ENCODE measurements at regions not wholly inside any gene's neighbourhood (a gene's known extent, or its start where the extent isn't known, plus 50 kb on each side); places are given as distances from the start of the nearest gene placed in this dataset.

- H3K27ac ChIP-seq (ENCODE audit: low read depth, low read length) = no peak overlapping the region
- no peak overlapping the region for H3K4me3 ChIP-seq (ENCODE audit: extremely low read depth in 1 of 4, insufficient read depth in 2 of 4, low read depth in 3 of 4, low read length in 4 of 4)
- no peaks in the 10 kb centered on the region for H3K27me3 ChIP-seq (replicated peaks in 1 of 4; ENCODE audit: control insufficient read depth in 3 of 4, extremely low read depth in 1 of 4, insufficient read depth in 3 of 4, low read length in 3 of 4)
- CTCF ChIA-PET (ENCODE audit: partially characterized antibody) = interaction anchor here (1.0 kb wide), 1 partner anchor 10 kb away, joined by 3 read pairs; no protein-coding TSS in a partner anchor
- H4K8ac ChIP-seq (ENCODE audit: extremely low read depth, insufficient read depth, low read length) = no peak overlapping the region
- FAIRE-seq = no peak
- H2BK15ac ChIP-seq (ENCODE audit: low read length) = no peak overlapping the region
- H3K79me2 ChIP-seq (ENCODE audit: control insufficient read depth in 1 of 2, insufficient read depth in 2 of 2, low read length in 2 of 2) = no peaks in the 10 kb centered on the region
- H4K5ac ChIP-seq (ENCODE audit: insufficient read length, low read depth, low read length) = no peak overlapping the region
- H3K14ac ChIP-seq (ENCODE audit: insufficient read length) = no peak overlapping the region
- no peak overlapping the region for H3K4ac ChIP-seq (replicated peaks; ENCODE audit: insufficient read length, low read depth, low read length)
- no peaks in the 10 kb centered on the region for H4K20me1 ChIP-seq (replicated peaks in 1 of 2; ENCODE audit: control insufficient read depth in 1 of 2, insufficient read depth in 2 of 2, low read length in 2 of 2)
- no peak overlapping the region for H3K18ac ChIP-seq (ENCODE audit: extremely low read depth, low read length)
- no peak overlapping the region for H2AK5ac ChIP-seq (ENCODE audit: low read depth, low read length)
- H3K23me2 ChIP-seq (ENCODE audit: low read depth, low read length) = no peaks in the 10 kb centered on the region
- H3K4me2 ChIP-seq (ENCODE audit: insufficient read depth in 1 of 2, low read depth in 2 of 2, low read length in 2 of 2) = no peak overlapping the region
- H3K36me3 ChIP-seq (ENCODE audit: control insufficient read depth in 2 of 4, insufficient read depth in 4 of 4, low read length in 3 of 4) = no peaks in the 10 kb centered on the region
- POLR2A ChIA-PET (ENCODE audit: partially characterized antibody) = no interaction called here
- H2BK12ac ChIP-seq (ENCODE audit: low read depth, low read length) = no peak overlapping the region
- H3K23ac ChIP-seq (ENCODE audit: insufficient read length) = no peak overlapping the region
- H2BK120ac ChIP-seq (replicated peaks; ENCODE audit: low read depth, low read length) = no peak overlapping the region
- no peak overlapping the region for H2BK5ac ChIP-seq (ENCODE audit: low read depth, low read length)
- H2AFZ ChIP-seq (ENCODE audit: low read length) = no peak overlapping the region
- no peak for DNase-seq (ENCODE audit: low read depth in 1 of 2, low spot score in 2 of 2)
- no peak overlapping the region for H3K56ac ChIP-seq (replicated peaks; ENCODE audit: insufficient read length, low read depth, low read length)
- H4K91ac ChIP-seq (replicated peaks; ENCODE audit: insufficient read length, low read length) = no peak overlapping the region
- H3K79me1 ChIP-seq (ENCODE audit: low read depth, low read length) = no peaks in the 10 kb centered on the region
- no peaks in the 10 kb centered on the region for H3K9me3 ChIP-seq (ENCODE audit: insufficient read depth in 2 of 2, low read depth in 1 of 2, low read length in 1 of 2)
- no peak overlapping the region for H2BK20ac ChIP-seq (ENCODE audit: low read length)
- no peak overlapping the region for H3K9ac ChIP-seq (replicated peaks in 1 of 4; ENCODE audit: extremely low read depth in 1 of 4, low read depth in 3 of 4, low read length in 3 of 4)
- no peaks in the 10 kb centered on the region for H3K4me1 ChIP-seq (replicated peaks in 1 of 4; ENCODE audit: control insufficient read depth in 3 of 4, insufficient read depth in 4 of 4, low read length in 3 of 4)
- TF ChIP-seq CTCF (IDR thresholded peaks at IDR 0.05; ENCODE audit: control extremely low read depth in 1 of 3, insufficient read depth in 1 of 3, low read depth in 1 of 3, low read length in 3 of 3) = no peak
- no peak for TF ChIP-seq POLR2AphosphoS5 (IDR thresholded peaks at IDR 0.05; ENCODE audit: low read depth, low read length)
- no peak for TF ChIP-seq ASH2L (IDR thresholded peaks at IDR 0.05; ENCODE audit: low read length)
- TF ChIP-seq NANOG (IDR thresholded peaks at IDR 0.05; ENCODE audit: insufficient read depth, low read depth, low read length, poor library complexity, severe bottlenecking) = no peak
Measured at GRCh38 chr4:31051151-31051550, 331.0 kb downstream of the PCDH7 start.
